Medulla oblongata (tissue), 1 donor: ENCODE measurements at regions not wholly inside any gene's neighbourhood (a gene's known extent, or its start where the extent isn't known, plus 50 kb on each side); places are given as distances from the start of the nearest gene placed in this dataset.
"Not testable (repeated sequence)": the region's sequence is repeated elsewhere in the genome, so short reads cannot be mapped to it uniquely, and the experiment has no call there.

ENCODE experiments used
- DNase-seq: peaks from one replicate; pipeline ENCODE4 v3.0.0-alpha.2; 2015; ENCODE audit errors: extremely low spot score

DNA sequence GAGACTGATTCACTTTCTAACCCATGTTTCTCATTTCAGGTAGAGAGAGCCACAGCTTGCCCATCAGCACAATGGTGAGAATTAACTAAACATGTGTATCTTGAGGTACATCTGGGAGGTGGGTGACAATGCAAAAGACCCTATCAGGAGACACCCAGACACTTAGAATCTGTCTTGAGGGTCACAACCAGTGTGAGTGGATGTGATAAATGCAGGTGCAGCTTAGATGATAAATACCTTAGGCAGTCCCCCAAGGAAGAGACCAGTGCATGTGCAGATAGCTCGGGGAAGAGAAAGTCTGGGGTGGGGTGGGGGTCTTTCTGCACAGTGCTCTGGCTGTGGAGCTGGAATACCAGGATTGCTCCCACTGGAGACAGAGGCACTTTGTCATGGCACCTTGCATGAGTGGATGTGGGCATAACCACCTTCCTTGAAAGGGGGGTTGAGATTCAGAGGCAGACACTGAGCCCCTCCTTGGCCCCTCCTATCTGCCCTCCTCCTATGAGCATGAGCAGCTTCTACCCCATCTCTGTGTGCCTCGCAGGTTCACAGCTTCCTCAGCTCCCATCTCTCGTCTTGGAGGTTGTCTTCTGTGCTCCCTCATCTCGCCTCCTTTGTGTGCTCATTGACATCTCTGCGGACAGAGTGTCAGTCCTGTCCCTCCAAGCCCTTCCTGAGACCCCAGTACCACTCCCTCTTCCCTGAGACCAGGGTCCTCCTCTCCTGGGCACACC lies 349.8 kb downstream of the TCERG1L start:
- DNase-seq = no peak

- no peak for DNase-seq
Measured at GRCh38 chr10:130962240-130963051, 349.1 kb downstream of the TCERG1L start.

DNA sequence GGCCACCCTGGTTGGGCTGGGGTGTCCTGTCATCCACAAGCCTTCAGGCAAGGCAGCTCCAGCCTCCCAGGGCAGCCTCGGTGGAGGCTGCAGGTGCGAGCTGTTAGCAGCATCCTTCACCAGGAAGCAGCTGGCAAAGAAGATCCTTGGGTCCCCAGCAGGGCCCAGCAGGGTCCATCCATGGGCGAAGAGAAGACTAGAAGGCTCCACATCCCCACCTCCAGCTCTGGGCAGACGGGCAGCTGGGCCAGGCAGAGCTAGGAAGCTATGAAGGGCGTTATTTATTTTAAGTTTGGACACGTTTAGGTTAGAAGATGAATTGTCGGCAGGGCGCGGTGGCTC lies 348.5 kb downstream of the TCERG1L start:
- DNase-seq = no peak

DNA sequence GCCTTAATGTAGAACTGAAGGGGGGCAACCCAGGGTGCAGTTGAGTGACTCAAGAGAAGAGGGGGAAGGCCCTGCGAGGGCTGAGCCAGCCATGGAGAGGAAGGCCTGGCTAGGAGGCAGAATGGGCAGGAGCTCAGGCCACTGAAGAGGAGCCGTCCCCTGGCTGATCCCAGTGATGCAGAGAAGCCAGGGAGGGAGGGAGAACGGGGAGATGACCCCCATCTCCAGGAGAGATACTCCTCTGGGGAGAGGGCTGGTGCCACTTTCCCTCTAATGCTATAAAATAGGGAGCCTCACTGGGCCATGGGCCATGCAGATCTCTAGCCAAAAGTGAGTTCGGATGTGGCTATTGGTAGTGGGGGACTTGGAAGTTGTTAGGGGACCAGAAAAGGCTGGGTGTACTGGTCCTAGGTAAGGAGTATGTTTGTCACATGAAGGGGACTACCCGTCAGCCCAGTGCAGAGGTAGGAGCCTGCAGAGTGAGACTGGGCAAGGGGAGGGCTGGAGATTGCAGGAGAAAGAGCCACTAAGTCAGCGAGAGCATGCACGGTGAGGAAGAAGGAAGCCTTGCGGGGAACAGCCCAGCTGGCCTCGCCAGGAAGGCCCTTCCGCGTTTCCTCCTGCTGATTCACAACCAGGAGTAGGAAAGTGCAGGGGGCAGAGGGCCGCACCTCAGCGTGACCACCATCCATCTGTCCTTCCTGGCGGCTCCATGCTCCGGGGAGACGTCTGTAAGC lies 347.6 kb downstream of the TCERG1L start:
- no peak for DNase-seq

DNA sequence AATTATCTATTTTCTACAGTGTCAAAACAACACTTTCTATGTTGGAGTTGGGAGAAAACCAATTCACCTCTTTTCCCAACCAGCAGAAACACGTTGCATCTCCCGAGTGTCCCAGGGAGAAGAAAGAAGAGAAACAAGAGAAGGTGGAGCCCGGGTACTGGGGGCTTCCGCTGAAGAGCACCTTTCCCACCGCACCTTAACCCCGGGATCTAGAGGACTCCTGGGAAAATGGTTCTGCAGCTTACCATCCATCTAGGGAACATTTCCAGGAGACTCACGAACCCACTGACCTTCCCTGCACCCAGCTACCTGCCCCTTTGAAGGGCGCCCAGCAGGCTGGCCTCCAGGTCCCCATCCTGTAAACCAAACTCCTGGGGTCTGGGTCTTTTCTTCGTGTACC lies 346.8 kb downstream of the TCERG1L start:
- no peak for DNase-seq

- DNase-seq = no peak
Measured at GRCh38 chr10:130967161-130967560, 344.4 kb downstream of the TCERG1L start.

GRCh38 chr10:130967784-130968183 lies 343.7 kb downstream of the TCERG1L start:
- peak; percentile 16 for DNase-seq

DNA sequence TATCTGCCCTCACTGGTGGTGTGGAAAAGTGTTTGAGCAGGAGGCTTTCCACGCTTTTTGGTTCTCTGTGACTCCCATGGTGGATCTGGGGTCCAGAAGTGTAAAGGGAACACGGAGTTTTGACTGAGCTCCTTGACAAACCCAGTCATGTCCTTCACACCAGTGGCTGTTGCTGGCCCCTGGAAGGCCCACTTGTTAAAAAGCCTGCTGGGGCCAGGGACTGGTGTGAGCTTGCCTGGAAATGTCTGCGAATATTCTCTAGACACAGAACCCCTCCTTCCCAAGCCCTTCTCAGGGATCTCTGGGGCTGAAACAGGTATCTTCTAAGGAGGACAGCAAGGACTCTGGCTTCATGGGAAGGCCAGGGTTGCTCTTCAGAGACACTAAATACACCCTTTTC lies 343.0 kb downstream of the TCERG1L start:
- DNase-seq = no peak

- no peak for DNase-seq
Measured at GRCh38 chr10:130968964-130969363, 342.6 kb downstream of the TCERG1L start.

- no peak for DNase-seq
Measured at GRCh38 chr10:130969700-130970099, 341.8 kb downstream of the TCERG1L start.

GRCh38 chr10:130970341-130971122 lies 341.0 kb downstream of the TCERG1L start:
- DNase-seq = no peak

DNA sequence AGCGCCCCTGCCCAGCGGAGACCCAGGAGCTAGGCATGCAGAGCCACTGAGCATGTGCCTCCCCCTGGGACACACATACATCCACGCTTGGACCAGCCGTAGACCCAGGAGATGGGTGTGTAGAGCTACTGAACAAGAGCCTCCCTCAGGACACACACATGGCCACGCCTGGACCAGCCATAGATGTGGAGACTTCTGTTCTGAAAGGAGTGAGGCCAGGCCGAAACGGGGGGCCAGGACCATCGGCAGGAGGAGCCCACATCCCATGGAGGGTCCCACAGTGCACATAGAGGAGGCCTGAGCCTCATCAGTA lies 340.4 kb downstream of the TCERG1L start:
- no peak for DNase-seq

GRCh38 chr10:130973127-130973839 lies 338.2 kb downstream of the TCERG1L start:
- no peak for DNase-seq

DNA sequence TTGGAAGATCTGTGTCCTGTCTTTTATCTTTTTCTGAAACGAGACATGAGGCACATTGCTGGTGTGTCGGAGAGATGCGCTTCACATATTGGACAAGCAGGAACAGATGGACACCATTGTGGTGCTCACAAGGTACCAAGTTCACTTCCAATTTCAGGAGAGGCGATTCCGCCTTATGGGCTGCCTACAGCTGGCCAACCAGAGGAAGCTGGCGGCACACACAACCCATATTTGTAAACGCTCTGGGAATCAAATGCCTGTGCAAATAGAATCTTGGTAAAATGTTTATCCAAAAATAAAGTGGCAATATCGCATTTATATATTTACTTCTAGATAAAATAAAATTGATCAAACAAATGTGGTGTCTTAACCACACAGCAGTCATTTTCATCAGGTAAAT lies 337.4 kb downstream of the TCERG1L start:
- no peak for DNase-seq

- not testable (repeated sequence) for DNase-seq
Measured at GRCh38 chr10:130975351-130975750, 336.2 kb downstream of the TCERG1L start.

DNA sequence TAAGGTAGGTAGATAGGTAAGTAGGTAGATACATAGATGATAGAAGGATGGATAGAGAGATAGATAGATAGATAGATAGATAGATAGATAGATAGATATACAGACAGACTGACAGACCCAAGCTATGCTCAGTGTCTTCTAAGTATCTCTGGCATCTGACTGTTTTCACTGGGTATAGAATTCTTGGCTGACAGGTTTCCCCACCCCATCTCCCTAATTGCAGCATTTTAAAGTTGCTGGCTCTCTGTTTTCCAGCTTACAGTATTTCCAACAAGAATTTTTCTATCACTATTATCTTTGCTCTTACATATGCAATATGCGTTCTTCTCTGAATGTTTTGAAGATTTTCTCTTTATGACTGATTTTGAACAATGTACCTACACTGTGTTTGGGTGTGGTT lies 328.7 kb downstream of the TCERG1L start:
- DNase-seq = no peak

DNA sequence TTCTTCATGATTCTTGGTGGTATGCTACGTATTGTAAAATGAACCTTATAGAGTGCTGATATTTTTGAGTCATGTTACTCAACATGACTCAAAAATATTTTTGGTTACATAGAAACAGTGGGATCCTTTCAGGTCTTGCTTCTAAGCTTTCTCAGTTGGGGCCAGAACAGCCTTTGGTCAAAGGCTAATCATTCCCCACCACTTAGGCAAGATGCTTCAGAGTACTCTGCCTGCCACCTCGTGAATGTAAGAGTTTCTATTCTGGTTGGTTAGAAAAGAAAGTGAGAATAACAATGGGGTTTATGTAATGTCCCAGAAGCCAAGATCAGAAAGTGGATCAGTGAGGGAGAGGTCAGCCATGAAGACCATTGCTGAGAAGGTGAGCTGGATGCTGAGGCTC lies 327.8 kb downstream of the TCERG1L start:
- no peak for DNase-seq

- DNase-seq = no peak
Measured at GRCh38 chr10:130984686-130985085, 326.8 kb downstream of the TCERG1L start.

DNA sequence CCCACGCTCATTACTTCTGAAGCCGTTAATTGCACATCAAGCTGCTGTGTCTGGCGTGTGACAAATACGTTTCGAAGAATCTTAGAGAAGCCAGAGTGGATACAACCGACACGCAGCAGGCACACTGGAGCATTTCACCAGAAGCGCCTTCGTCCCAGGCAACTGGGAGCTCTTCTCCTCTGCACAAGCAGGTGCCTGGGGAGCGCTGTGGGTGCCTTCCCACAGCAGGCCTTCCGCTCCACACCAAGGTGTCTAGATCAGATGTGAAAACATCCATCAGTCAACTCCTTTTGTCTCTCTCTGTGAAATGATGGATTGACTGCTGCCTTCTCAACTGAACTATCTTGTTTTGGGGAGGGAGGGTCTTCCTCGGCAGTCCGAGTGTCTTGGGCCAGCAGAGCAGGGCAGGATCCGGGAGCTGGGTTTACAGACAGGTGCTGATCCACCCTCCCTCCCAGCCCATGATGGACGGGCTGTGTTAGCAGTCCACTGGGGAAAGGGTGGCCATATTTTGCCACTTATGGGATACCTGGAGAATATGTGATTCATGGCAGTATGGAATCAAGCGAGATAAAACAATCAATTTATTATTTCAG lies 326.3 kb downstream of the TCERG1L start:
- DNase-seq = no peak

DNA sequence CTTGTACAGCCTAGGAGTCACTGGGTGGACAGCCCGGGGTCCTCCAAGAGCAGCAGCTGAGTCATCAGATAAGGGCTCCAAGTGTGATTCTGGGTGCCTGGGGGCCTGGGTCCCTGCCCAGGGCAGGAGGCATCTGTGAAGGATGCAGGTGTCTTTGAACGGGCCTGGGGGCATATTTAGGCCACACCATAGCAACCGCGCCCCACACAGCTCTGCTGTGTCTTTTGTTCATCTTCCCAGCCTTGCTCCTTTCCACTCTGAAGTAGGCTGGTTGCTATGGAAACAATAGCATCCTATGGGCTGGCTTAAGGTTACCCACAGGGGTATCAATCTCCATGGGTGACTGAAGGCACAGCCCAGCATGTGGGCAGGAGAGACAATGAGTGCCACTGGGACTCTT lies 324.7 kb downstream of the TCERG1L start:
- DNase-seq = no peak

DNA sequence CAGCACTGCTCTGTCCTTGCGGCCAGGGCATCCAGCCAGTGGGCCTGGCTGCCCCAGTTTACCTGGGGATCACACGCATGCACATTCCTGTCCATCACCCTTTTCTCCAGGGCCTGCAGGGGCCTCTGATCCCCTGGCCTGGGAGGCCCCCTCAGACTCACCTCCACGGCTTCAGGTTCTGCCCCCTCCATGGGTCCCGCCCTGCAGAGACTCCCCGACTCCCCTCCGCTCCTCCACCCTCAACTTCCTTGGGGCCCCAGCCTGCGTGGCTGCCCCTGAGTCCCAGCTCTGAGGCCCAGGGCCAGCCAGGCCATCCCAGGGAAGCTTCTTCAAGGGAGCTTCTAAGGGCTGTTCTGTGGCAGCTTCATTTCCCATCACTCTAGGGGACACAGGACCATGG lies 324.1 kb downstream of the TCERG1L start:
- no peak for DNase-seq
